ENCODE measurements at regions not wholly inside any gene's neighbourhood (a gene's known extent, or its start where the extent isn't known, plus 50 kb on each side); places are given as distances from the start of the nearest gene placed in this dataset.

DNA sequence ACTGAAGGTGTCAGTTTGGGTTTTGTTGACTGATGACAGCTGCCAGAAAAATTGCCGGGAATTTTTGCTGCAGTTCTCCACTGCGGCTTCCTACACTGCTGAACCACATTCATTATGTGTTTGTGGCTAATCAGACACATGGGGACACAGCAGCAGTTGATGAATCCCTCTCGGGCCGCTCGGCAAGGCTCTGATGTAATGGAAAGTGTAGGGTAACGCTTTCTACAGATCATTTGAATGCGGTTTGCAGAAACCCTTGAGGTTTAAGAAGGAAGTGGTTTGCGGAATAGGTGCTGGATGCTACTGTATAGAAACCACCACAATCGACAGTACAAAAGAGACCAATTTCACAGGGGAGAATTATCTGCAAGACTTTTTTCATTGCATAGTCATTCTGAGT, 138.7 kb upstream of the SASH1 start:
- TF ChIP-seq CTBP2 (IDR thresholded peaks at IDR 0.05; ENCODE audit: borderline replicate concordance, insufficient read depth, insufficient read length, low read length) (no peak), KDM4A (IDR thresholded peaks at IDR 0.05; ENCODE audit: low read depth, low read length, severe bottlenecking) (no peak), SUZ12 (IDR thresholded peaks at IDR 0.05; ENCODE audit: low read length) (no peak), RXRA (IDR thresholded peaks at IDR 0.05; ENCODE audit: insufficient read depth, low read depth, low read length) (no peak), PHF8 (conservative IDR thresholded peaks at IDR 0.05; ENCODE audit: low read depth, low read length) (no peak), HDAC6 (IDR thresholded peaks at IDR 0.05; ENCODE audit: low read depth, low read length) (no peak), SP4 (IDR thresholded peaks at IDR 0.05; ENCODE audit: low read length) (no peak), SP1 (IDR thresholded peaks at IDR 0.05; ENCODE audit: low read depth, low read length) (no peak), BRCA1 (IDR thresholded peaks at IDR 0.05; ENCODE audit: low read depth, low read length) (no peak), MAFK (IDR thresholded peaks at IDR 0.05; ENCODE audit: low read depth, low read length) (no peak), JUN (IDR thresholded peaks at IDR 0.05; ENCODE audit: low read depth, low read length) (no peak), EZH2 (IDR thresholded peaks at IDR 0.05; ENCODE audit: low read depth, low read length, severe bottlenecking) (no peak), RBBP5 (IDR thresholded peaks at IDR 0.05; ENCODE audit: borderline replicate concordance, low read depth, low read length) (no peak)
- H3K4me2 ChIP-seq (ENCODE audit: insufficient read depth in 1 of 2, low read depth in 2 of 2, low read length in 2 of 2): no peak overlapping the region
- H3K79me1 ChIP-seq (ENCODE audit: low read depth, low read length): no peaks in the 10 kb centered on the region
- peaks cover 0 to 3% (median under 1%) of the 10 kb centered on the region in 4 experiments; a peak in 1 of 7 replicates for H3K4me1 ChIP-seq (replicated peaks in 1 of 4; ENCODE audit: control insufficient read depth in 3 of 4, insufficient read depth in 4 of 4, low read length in 3 of 4)
- no peak overlapping the region for H2BK20ac ChIP-seq (ENCODE audit: low read length)
- no peak overlapping the region for H2AK5ac ChIP-seq (ENCODE audit: low read depth, low read length)
- no peak overlapping the region for H3K9ac ChIP-seq (replicated peaks in 1 of 4; ENCODE audit: extremely low read depth in 1 of 4, low read depth in 3 of 4, low read length in 3 of 4)
- H3K27me3 ChIP-seq (replicated peaks in 1 of 4; ENCODE audit: control insufficient read depth in 3 of 4, extremely low read depth in 1 of 4, insufficient read depth in 3 of 4, low read length in 3 of 4): no peaks in the 10 kb centered on the region
- H3K9me3 ChIP-seq (ENCODE audit: insufficient read depth in 2 of 2, low read depth in 1 of 2, low read length in 1 of 2): no peaks in the 10 kb centered on the region
- ChIA-PET POLR2A (ENCODE audit: partially characterized antibody) (interaction anchor here (0.8 kb wide), 1 partner anchor 28 kb away, joined by 3 read pairs; no protein-coding TSS in a partner anchor), CTCF (ENCODE audit: partially characterized antibody) (no interaction called here)
- H3K14ac ChIP-seq (ENCODE audit: insufficient read length): no peak overlapping the region
- no peak overlapping the region for H2BK120ac ChIP-seq (replicated peaks; ENCODE audit: low read depth, low read length)
- H2BK12ac ChIP-seq (ENCODE audit: low read depth, low read length): no peak overlapping the region
- no peaks in the 10 kb centered on the region for H3K36me3 ChIP-seq (ENCODE audit: control insufficient read depth in 2 of 4, insufficient read depth in 4 of 4, low read length in 3 of 4)
- no peak overlapping the region for H4K5ac ChIP-seq (ENCODE audit: insufficient read length, low read depth, low read length)
- H2BK15ac ChIP-seq (ENCODE audit: low read length): no peak overlapping the region
- no peak overlapping the region for H3K27ac ChIP-seq (ENCODE audit: low read depth, low read length)
- DNase-seq (ENCODE audit: low read depth in 1 of 2, low spot score in 2 of 2) (no peak), FAIRE-seq (no peak)
- H4K91ac ChIP-seq (replicated peaks; ENCODE audit: insufficient read length, low read length): no peak overlapping the region
- no peak overlapping the region for H3K18ac ChIP-seq (ENCODE audit: extremely low read depth, low read length)
- H3K79me2 ChIP-seq (ENCODE audit: control insufficient read depth in 1 of 2, insufficient read depth in 2 of 2, low read length in 2 of 2): no peaks in the 10 kb centered on the region
- no peak overlapping the region for H3K4me3 ChIP-seq (ENCODE audit: extremely low read depth in 1 of 4, insufficient read depth in 2 of 4, low read depth in 3 of 4, low read length in 4 of 4)
- WGBS, 2 experiments (ENCODE audit: extremely low coverage in 1 of 2, insufficient coverage in 1 of 2, insufficient read length in 1 of 2, insufficient replicate concordance in 2 of 2, low coverage in 1 of 2, low lambda C conversion rate in 2 of 2, missing lambda C conversion rate in 1 of 2): 77% methylated on average over 9 of the region's 9 CpGs; no CpG with 5 or more reads in 1 of the 2 experiments
- H3K56ac ChIP-seq (replicated peaks; ENCODE audit: insufficient read length, low read depth, low read length): no peak overlapping the region
- no peak overlapping the region for H2BK5ac ChIP-seq (ENCODE audit: low read depth, low read length)
- no peaks in the 10 kb centered on the region for H4K20me1 ChIP-seq (replicated peaks in 1 of 2; ENCODE audit: control insufficient read depth in 1 of 2, insufficient read depth in 2 of 2, low read length in 2 of 2)
- H3K23ac ChIP-seq (ENCODE audit: insufficient read length): no peak overlapping the region
- no peaks in the 10 kb centered on the region for H3K23me2 ChIP-seq (ENCODE audit: low read depth, low read length)
- H3K4ac ChIP-seq (replicated peaks; ENCODE audit: insufficient read length, low read depth, low read length): no peak overlapping the region
- H4K8ac ChIP-seq (ENCODE audit: extremely low read depth, insufficient read depth, low read length): no peak overlapping the region
- peak overlapping the region; percentile 10; the same call in 1 of the 2 replicates for H2AFZ ChIP-seq (ENCODE audit: low read length)

All from H1 (cell line).